HEK293T (cell line): ENCODE measurements at regions not wholly inside any gene's neighbourhood (a gene's known extent, or its start where the extent isn't known, plus 50 kb on each side); places are given as distances from the start of the nearest gene placed in this dataset.

Experiments used
- CTCF ChIA-PET: fragments of 350-600 bp; formaldehyde crosslinking; extraction: SDS; loops from one replicate; lab custom pipeline; 2021; ENCODE audit warnings: antibody characterized with exemption, inconsistent platforms; lab: Yijun Ruan, JAX
- POLR2A ChIA-PET: fragments of 350-600 bp; formaldehyde crosslinking; extraction: SDS; loops from one replicate; lab custom pipeline; 2020; ENCODE audit warnings: antibody characterized with exemption, inconsistent platforms; lab: Yijun Ruan, JAX
- DNase-seq: peaks from one replicate; pipeline ENCODE4 v3.0.0; 2012; ENCODE audit warnings: mixed read lengths; ENCODE audit errors: extremely low spot score
- ARNT ChIP-seq: fragments of 450-650 bp; IDR thresholded peaks from 2 replicates; pipeline ENCODE4 v1.6.1; 2017; ENCODE audit warnings: mild to moderate bottlenecking
- BHLHE40 ChIP-seq: fragments of 450-650 bp; IDR thresholded peaks from 2 replicates; pipeline ENCODE4 v1.6.1; 2016; ENCODE audit warnings: mild to moderate bottlenecking, moderate library complexity, borderline replicate concordance
- CTBP1 ChIP-seq: fragments of 450-650 bp; IDR thresholded peaks from 2 replicates; pipeline ENCODE4 v1.6.1; 2016; ENCODE audit warnings: borderline replicate concordance
- ELF4 ChIP-seq: fragments of 450-650 bp; IDR thresholded peaks from 2 replicates; pipeline ENCODE4 v1.6.1; 2017; ENCODE audit warnings: antibody characterized with exemption
- FOXA1 ChIP-seq: fragments of 450-650 bp; IDR thresholded peaks from 2 replicates; pipeline ENCODE4 v1.6.1; 2016; ENCODE audit warnings: mild to moderate bottlenecking
- FOXK2 ChIP-seq: fragments of 450-650 bp; IDR thresholded peaks from 2 replicates; pipeline ENCODE4 v1.6.1; 2016; ENCODE audit warnings: mild to moderate bottlenecking
- FOXM1 ChIP-seq: fragments of 450-650 bp; IDR thresholded peaks from 2 replicates; pipeline ENCODE4 v1.6.1; 2017; ENCODE audit warnings: mild to moderate bottlenecking, borderline replicate concordance
- HDGF ChIP-seq: fragments of 450-650 bp; IDR thresholded peaks from 2 replicates; pipeline ENCODE4 v1.6.1; 2017; ENCODE audit warnings: antibody characterized with exemption, borderline replicate concordance
- L3MBTL2 ChIP-seq: fragments of 450-650 bp; conservative IDR thresholded peaks from 2 replicates; pipeline ENCODE4 v1.6.1; 2016; ENCODE audit warnings: mild to moderate bottlenecking
- LEF1 ChIP-seq: fragments of 450-650 bp; IDR thresholded peaks from 2 replicates; pipeline ENCODE4 v1.6.1; 2017; ENCODE audit warnings: mild to moderate bottlenecking, borderline replicate concordance
- NFRKB ChIP-seq: fragments of 450-650 bp; IDR thresholded peaks from 2 replicates; pipeline ENCODE4 v1.6.1; 2016; ENCODE audit warnings: mild to moderate bottlenecking, moderate library complexity
- SP1 ChIP-seq: fragments of 450-650 bp; IDR thresholded peaks from 2 replicates; pipeline ENCODE4 v1.6.1; 2017
- SUZ12 ChIP-seq: fragments of 450-650 bp; IDR thresholded peaks from 2 replicates; pipeline ENCODE4 v1.6.1; 2016; ENCODE audit warnings: mild to moderate bottlenecking
- TARDBP ChIP-seq: fragments of 450-650 bp; IDR thresholded peaks from 2 replicates; pipeline ENCODE4 v1.6.1; 2016
- ZNF384 ChIP-seq: fragments of 450-650 bp; IDR thresholded peaks from 2 replicates; pipeline ENCODE4 v1.6.1; 2016
- TF ChIP-seq, protein P1 (sequence below): fragments of 450-650 bp; IDR thresholded peaks from 2 replicates; pipeline ENCODE4 v1.6.1; 2016

DNA sequence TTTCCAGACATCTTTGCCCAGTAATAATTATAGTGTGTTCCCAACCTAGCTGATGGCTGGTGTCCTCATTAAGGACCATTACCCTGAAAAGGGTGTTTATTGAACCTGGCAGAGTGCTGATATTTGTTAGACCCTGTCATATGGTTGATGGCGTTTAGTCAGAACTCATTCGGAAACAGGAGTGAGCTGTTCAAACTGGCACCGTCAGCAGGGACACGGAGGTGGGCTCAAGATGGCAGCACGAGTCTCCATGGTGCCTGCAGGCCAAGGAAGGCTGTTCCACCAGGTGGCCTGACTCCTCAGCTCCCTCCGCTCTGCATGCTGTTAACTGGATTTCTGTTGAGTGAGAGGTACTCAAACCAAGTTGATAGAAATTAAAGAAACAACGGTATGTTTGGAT, 589.1 kb upstream of the MGMT start:
- TF ChIP-seq ARNT (no peak), L3MBTL2 (no peak), FOXA1 (no peak), FOXK2 (no peak), ZNF384 (no peak), LEF1 (no peak), NFRKB (no peak), SP1 (no peak), CTBP1 (no peak), BHLHE40 (no peak), FOXM1 (no peak), ELF4 (no peak), SUZ12 (no peak), TARDBP (no peak), HDGF (no peak)
- TF ChIP-seq, protein P1, sequence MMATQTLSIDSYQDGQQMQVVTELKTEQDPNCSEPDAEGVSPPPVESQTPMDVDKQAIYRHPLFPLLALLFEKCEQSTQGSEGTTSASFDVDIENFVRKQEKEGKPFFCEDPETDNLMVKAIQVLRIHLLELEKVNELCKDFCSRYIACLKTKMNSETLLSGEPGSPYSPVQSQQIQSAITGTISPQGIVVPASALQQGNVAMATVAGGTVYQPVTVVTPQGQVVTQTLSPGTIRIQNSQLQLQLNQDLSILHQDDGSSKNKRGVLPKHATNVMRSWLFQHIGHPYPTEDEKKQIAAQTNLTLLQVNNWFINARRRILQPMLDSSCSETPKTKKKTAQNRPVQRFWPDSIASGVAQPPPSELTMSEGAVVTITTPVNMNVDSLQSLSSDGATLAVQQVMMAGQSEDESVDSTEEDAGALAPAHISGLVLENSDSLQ = no peak
- CTCF ChIA-PET = no interaction called here
- DNase-seq = no peak
- POLR2A ChIA-PET = no interaction called here

DNA sequence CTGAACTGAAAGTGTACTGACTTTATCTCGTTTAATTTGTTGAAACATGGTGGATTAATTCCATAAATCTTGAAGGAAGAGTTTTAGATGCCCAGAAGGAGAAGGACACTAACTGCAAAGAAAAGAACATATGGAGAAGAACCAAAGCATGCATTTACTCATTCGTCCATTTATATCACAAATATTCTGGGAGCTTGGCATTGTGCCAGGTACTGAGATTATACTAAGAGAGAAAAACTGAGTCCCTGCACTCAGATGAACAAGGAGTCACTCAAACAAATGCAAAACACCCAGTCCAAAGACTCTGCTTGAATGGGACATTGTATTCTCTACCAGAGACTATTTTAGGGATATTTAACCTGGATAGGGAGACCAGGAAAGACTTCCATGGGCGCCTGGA, 588.0 kb upstream of the MGMT start:
- TF ChIP-seq LEF1 (no peak), L3MBTL2 (no peak), FOXK2 (no peak), TARDBP (no peak), ELF4 (no peak), ARNT (no peak), SUZ12 (no peak), SP1 (no peak), BHLHE40 (no peak), ZNF384 (no peak)
- CTCF ChIA-PET = no interaction called here
- POLR2A ChIA-PET = no interaction called here
- DNase-seq = no peak

DNA sequence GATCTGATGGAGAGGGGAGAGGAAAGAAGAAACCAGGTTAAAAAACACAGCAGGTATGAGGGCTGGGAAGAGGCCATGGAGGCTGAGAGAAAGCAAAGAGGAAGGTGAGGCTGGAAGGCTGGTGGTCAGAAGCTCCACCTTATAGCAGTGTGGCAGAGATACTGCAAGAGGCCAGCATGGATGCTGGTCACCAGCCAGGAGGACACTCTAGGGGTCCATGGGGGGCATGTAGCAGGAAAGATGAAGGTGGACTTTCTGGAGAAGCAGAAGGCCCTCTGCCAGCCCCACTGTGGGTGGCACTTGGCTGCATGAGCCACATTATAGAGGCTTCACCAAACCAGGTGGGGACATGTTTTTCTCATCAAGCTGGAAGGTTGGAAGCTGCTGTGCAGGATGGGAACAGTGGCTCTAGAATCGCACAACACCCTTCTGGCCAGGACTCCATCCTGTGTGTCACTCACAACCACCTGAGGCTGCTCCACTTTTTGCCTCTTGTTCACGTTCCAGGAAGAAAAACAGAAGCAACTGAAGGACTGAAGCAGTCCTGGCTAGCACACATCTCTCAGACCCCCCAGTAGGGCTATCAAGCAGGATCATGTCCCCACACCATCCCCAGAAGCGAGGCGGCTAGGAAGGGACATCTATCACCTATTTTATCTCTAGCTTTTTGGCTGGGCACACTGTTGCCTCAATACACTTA, 587.5 kb upstream of the MGMT start:
- POLR2A ChIA-PET = no interaction called here
- TF ChIP-seq ZNF384 = no peak
- CTCF ChIA-PET = no interaction called here

DNA sequence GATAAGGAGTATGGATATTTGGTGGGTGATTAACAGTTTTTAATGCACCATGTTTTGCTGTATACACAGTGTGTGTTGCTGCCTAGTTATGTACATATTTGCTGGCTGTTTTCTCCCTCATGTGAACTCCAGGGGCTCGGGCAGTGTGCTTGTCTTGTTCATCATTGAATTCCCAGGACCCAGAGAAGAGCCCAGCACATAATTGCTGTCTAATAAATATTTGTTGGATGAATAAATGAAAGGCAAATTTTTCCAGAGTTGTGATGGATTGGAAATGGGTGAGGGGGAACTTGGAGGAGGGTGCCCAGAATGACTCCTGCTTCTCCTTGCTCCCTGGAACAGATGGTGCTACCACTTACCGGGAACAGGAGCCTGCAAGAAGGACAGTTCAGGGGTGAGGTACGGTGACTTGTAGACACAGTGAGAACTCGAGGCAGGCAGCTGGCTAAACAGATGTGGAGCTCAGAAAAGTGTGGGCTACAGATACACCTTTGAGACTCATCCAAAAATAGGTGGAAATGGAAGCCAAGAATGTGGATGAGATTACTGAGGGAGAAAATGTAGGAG, 586.8 kb upstream of the MGMT start:
- no peak for DNase-seq
- no peak for TF ChIP-seq HDGF
- TF ChIP-seq ARNT = no peak
- TF ChIP-seq CTBP1 = no peak
- TF ChIP-seq FOXK2 = no peak
- no peak for TF ChIP-seq SUZ12
- TF ChIP-seq ELF4 = no peak
- TF ChIP-seq TARDBP = no peak
- TF ChIP-seq LEF1 = no peak
- TF ChIP-seq NFRKB = no peak
- TF ChIP-seq ZNF384 = no peak
- TF ChIP-seq FOXM1 = no peak
- TF ChIP-seq, protein P1 = no peak
- TF ChIP-seq BHLHE40 = no peak
- ChIA-PET POLR2A (no interaction called here), CTCF (no interaction called here)

More for the DNA sequence above, 587.5 kb upstream of the MGMT start:
- no peak for DNase-seq

DNA sequence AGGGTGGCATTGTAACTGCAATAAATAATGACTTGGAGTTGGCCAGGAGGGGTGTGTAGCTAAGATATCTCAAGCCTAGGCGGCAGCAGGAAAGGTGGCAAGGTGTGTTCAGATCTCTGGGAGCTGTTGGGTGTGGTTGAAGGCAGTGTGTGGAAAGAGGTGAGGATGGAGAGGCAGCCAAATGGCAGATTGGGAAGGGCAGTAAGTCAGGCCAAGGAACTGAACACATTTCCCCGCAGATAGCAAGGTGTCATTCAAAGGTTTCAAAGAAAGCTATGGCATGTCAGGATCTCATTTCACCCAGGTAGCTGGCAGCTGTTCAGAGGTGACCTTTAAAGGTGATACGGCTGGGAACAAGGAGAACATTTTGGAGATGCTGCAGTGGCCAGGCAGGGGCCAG, 586.0 kb upstream of the MGMT start:
- ChIA-PET CTCF (no interaction called here), POLR2A (no interaction called here)
- DNase-seq = no peak
- TF ChIP-seq L3MBTL2 = no peak
- no peak for TF ChIP-seq SP1
- TF ChIP-seq ARNT = no peak
- TF ChIP-seq LEF1 = no peak
- TF ChIP-seq BHLHE40 = no peak
- no peak for TF ChIP-seq FOXM1
- no peak for TF ChIP-seq NFRKB
- TF ChIP-seq CTBP1 = no peak
- TF ChIP-seq HDGF = no peak
- TF ChIP-seq, protein P1 = no peak
- TF ChIP-seq FOXK2 = no peak
- TF ChIP-seq TARDBP = no peak
- TF ChIP-seq ZNF384 = no peak

DNA sequence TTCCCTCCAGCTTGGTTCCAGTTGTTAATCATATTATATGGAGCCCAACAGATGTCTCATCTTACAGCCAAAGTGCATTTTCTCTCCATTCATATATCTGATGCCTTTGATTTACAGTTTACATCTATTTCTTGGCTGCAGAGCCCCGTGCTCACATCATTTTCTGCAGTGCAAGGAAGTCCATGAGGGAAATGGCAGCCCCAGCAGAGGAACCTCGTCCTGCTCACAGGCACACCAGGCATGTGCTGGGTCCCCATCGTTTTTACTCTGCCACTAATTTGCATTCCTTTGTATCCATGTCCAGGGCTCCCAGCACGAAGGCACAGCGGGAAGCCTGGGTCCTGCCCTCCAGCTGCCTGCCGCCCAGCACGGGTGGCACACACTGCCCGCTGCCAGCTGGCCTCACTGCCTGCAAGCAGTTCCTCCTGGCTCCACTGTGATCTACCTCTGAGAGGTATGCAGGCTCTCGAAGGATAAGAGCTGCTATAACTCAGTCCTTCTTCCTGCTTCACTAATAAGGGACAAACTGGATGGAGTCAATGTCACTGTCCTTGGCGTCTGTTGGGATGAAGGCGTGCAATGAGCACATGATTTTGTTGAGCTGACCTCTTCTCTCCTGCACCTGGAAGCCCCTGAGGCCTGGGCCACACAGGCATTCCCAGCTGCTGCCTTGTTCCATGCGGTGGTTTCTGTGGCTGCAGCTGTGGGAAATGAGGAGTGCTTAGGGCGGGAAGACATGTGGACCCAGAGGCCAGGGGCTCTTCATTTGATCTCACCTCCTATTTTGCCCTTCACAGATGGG, 583.6 kb upstream of the MGMT start:
- ChIA-PET CTCF (no interaction called here), POLR2A (no interaction called here)
- no peak for DNase-seq
- no peak for TF ChIP-seq BHLHE40
- no peak for TF ChIP-seq ELF4
- no peak for TF ChIP-seq ZNF384
- TF ChIP-seq, protein P1 = no peak
- no peak for TF ChIP-seq CTBP1
- TF ChIP-seq SP1 = no peak
- TF ChIP-seq TARDBP = no peak
- TF ChIP-seq SUZ12 = no peak
- TF ChIP-seq ARNT = no peak
- TF ChIP-seq HDGF = no peak
- TF ChIP-seq LEF1 = no peak
- no peak for TF ChIP-seq FOXK2
- no peak for TF ChIP-seq L3MBTL2
- TF ChIP-seq FOXA1 = no peak
- no peak for TF ChIP-seq NFRKB
- TF ChIP-seq FOXM1 = no peak
